OCI-LY7 (cell line): ENCODE measurements at regions not wholly inside any gene's neighbourhood (a gene's known extent, or its start where the extent isn't known, plus 50 kb on each side); places are given as distances from the start of the nearest gene placed in this dataset.

Experiments
- CTCF ChIP-seq: fragments of 200-600 bp; sonication (generic); conservative IDR thresholded peaks from 2 replicates; pipeline ENCODE4 v1.5.1; 2014; ENCODE audit warnings: mild to moderate bottlenecking, antibody characterized with exemption, low read length, moderate library complexity, mixed read lengths
- EZH2phosphoT487 ChIP-seq: fragments of 200-600 bp; sonication (generic); IDR thresholded peaks from 2 replicates; pipeline ENCODE4 v1.6.1; 2018; ENCODE audit warnings: low read depth, borderline replicate concordance, mild to moderate bottlenecking, mixed run types, antibody characterized with exemption, low read length, moderate library complexity, mixed read lengths

GRCh38 chr3:128515-129172 lies 67.9 kb upstream of the CHL1 start:
- TF ChIP-seq EZH2phosphoT487 (no peak), CTCF (no peak)
